ENCODE measurements at regions not wholly inside any gene's neighbourhood (a gene's known extent, or its start where the extent isn't known, plus 50 kb on each side); places are given as distances from the start of the nearest gene placed in this dataset.

- H3K27ac Mint-ChIP-seq: peak overlapping the region in 5 of 9 donors; percentile 20 to 87 (median 36)
- intact Hi-C loops (cut with micrococcal nuclease): no loop called here
- H3K4me3 Mint-ChIP-seq: peak overlapping the region; percentile 20 to 86 (median 68)
Observed at GRCh38 chr6:169960886-169961611, 209.6 kb downstream of the ERMARD start.

GRCh38 chr6:169960521-169960885 lies 209.1 kb downstream of the ERMARD start:
- no peak for ATAC-seq
- Histone ChIP-seq H3K36me3 (ENCODE audit: control insufficient read depth in 2 of 3, insufficient read depth in 3 of 3, low read length in 3 of 3) (no peaks in the 10 kb centered on the region), H3K27me3 (ENCODE audit: control insufficient read depth in 2 of 2, insufficient read depth in 2 of 2, low read length in 2 of 2) (no peaks in the 10 kb centered on the region), H3K4me1 (ENCODE audit: control insufficient read depth in 2 of 2, insufficient read depth in 2 of 2, low read length in 2 of 2) (peaks cover 0 to 6% of the 10 kb centered on the region in 2 donors), H3K9me3 (ENCODE audit: control insufficient read depth in 2 of 3, low read length in 3 of 3) (no peaks in the 10 kb centered on the region), H3K4me3 (ENCODE audit: low read length) (no peak overlapping the region), H3K27ac (ENCODE audit: low read depth, low read length) (no peak overlapping the region)
- ChIA-PET CTCF (no interaction called here), POLR2A (no interaction called here)
- Mint-ChIP-seq H3K4me3 (no peak overlapping the region), H3K27ac (peak overlapping the region in 1 of 9 donors; percentile 98), H3K36me3 (no peaks in the 10 kb centered on the region), H3K4me1 (peaks cover 0 to 31% (median 20%) of the 10 kb centered on the region in 7 donors), H3K9me3 (peaks cover 0 to 2% (median 0%) of the 10 kb centered on the region in 11 donors), H3K27me3 (peaks cover 0 to 22% (median 14%) of the 10 kb centered on the region in 5 donors)
- no peak for DNase-seq
- intact Hi-C loops (cut with micrococcal nuclease): no loop called here

More at GRCh38 chr6:169960886-169961611, 209.6 kb downstream of the ERMARD start:
- Histone ChIP-seq H3K4me1 (ENCODE audit: control insufficient read depth in 2 of 2, insufficient read depth in 2 of 2, low read length in 2 of 2) (peaks cover 0 to 6% of the 10 kb centered on the region in 2 donors), H3K36me3 (ENCODE audit: control insufficient read depth in 2 of 3, insufficient read depth in 3 of 3, low read length in 3 of 3) (no peaks in the 10 kb centered on the region), H3K27me3 (ENCODE audit: control insufficient read depth in 2 of 2, insufficient read depth in 2 of 2, low read length in 2 of 2) (no peaks in the 10 kb centered on the region), H3K9me3 (ENCODE audit: control insufficient read depth in 2 of 3, low read length in 3 of 3) (no peaks in the 10 kb centered on the region), H3K27ac (ENCODE audit: low read depth, low read length) (no peak overlapping the region), H3K4me3 (ENCODE audit: low read length) (no peak overlapping the region)
- Mint-ChIP-seq H3K9me3 (peaks cover 0 to 2% (median 0%) of the 10 kb centered on the region in 11 donors), H3K36me3 (no peaks in the 10 kb centered on the region), H3K4me1 (peaks cover 0 to 31% (median 20%) of the 10 kb centered on the region in 7 donors), H3K27me3 (peaks cover 0 to 22% (median 12%) of the 10 kb centered on the region in 5 donors)
- peak in 1 of 9 donors; percentile 4 for DNase-seq
- CTCF ChIA-PET: interaction anchor here (1.3 kb wide), 1 partner anchor 332 kb away, joined by 3 read pairs; no protein-coding TSS in a partner anchor
- no peak for ATAC-seq
- POLR2A ChIA-PET: interaction anchor here (1.2 kb wide), 1 partner anchor 331 kb away, joined by 3 read pairs; no protein-coding TSS in a partner anchor

- Histone ChIP-seq H3K27me3 (ENCODE audit: control insufficient read depth in 2 of 2, insufficient read depth in 2 of 2, low read length in 2 of 2) (no peaks in the 10 kb centered on the region), H3K4me1 (ENCODE audit: control insufficient read depth in 2 of 2, insufficient read depth in 2 of 2, low read length in 2 of 2) (peaks cover 0 to 6% of the 10 kb centered on the region in 2 donors), H3K27ac (ENCODE audit: low read depth, low read length) (peak overlapping the region; percentile 53), H3K4me3 (ENCODE audit: low read length) (no peak overlapping the region), H3K36me3 (ENCODE audit: control insufficient read depth in 2 of 3, insufficient read depth in 3 of 3, low read length in 3 of 3) (no peaks in the 10 kb centered on the region), H3K9me3 (ENCODE audit: control insufficient read depth in 2 of 3, low read length in 3 of 3) (no peaks in the 10 kb centered on the region)
- POLR2A ChIA-PET: interaction anchor here (0.8 kb wide), 1 partner anchor 346 kb away, joined by 3 read pairs; the partner anchor contains the start of gene FAM120B
- peaks cover 0 to 31% (median 20%) of the 10 kb centered on the region in 7 donors for H3K4me1 Mint-ChIP-seq
- intact Hi-C loops (cut with micrococcal nuclease): no loop called here
- no peaks in the 10 kb centered on the region for H3K36me3 Mint-ChIP-seq
- H3K27ac Mint-ChIP-seq: peak overlapping the region in 3 of 9 donors; percentile 88 to 98 (median 92)
- no peak for ATAC-seq
- H3K27me3 Mint-ChIP-seq: peaks cover 0 to 20% (median 15%) of the 10 kb centered on the region in 5 donors
- CTCF ChIA-PET: interaction anchor here (0.8 kb wide), 1 partner anchor 332 kb away, joined by 4 read pairs; no protein-coding TSS in a partner anchor
- H3K9me3 Mint-ChIP-seq: peaks cover 0 to 4% (median 0%) of the 10 kb centered on the region in 11 donors
- no peak overlapping the region for H3K4me3 Mint-ChIP-seq
- DNase-seq: no peak
Observed at GRCh38 chr6:169960003-169960344, 208.6 kb downstream of the ERMARD start.

GRCh38 chr6:169959136-169960002 lies 207.9 kb downstream of the ERMARD start:
- Histone ChIP-seq H3K36me3 (ENCODE audit: control insufficient read depth in 2 of 3, insufficient read depth in 3 of 3, low read length in 3 of 3) (no peaks in the 10 kb centered on the region), H3K27ac (ENCODE audit: low read depth, low read length) (peak overlapping the region; percentile 53), H3K4me1 (ENCODE audit: control insufficient read depth in 2 of 2, insufficient read depth in 2 of 2, low read length in 2 of 2) (peaks cover 0 to 6% of the 10 kb centered on the region in 2 donors), H3K27me3 (ENCODE audit: control insufficient read depth in 2 of 2, insufficient read depth in 2 of 2, low read length in 2 of 2) (no peaks in the 10 kb centered on the region), H3K9me3 (ENCODE audit: control insufficient read depth in 2 of 3, low read length in 3 of 3) (no peaks in the 10 kb centered on the region), H3K4me3 (ENCODE audit: low read length) (no peak overlapping the region)
- ATAC-seq: peak; percentile 83
- Mint-ChIP-seq H3K27me3 (peaks cover 0 to 22% (median 10%) of the 10 kb centered on the region in 5 donors), H3K4me1 (peaks cover 0 to 31% (median 20%) of the 10 kb centered on the region in 7 donors), H3K36me3 (no peaks in the 10 kb centered on the region), H3K27ac (peak overlapping the region in 8 of 9 donors; percentile 69 to 98 (median 87)), H3K9me3 (peaks cover 0 to 4% (median 0%) of the 10 kb centered on the region in 11 donors), H3K4me3 (peak overlapping the region in 9 of 10 donors; percentile 29 to 79 (median 67))
- peak in 7 of 9 donors; percentile 28 to 83 (median 67) for DNase-seq
- intact Hi-C loops (cut with micrococcal nuclease): loop anchor here (1.0 to 10.0 kb wide), 4 partner anchors 9 to 165 kb away; no protein-coding TSS in a partner anchor
- ChIA-PET POLR2A (interaction anchor here (0.8 kb wide), 1 partner anchor 347 kb away, joined by 3 read pairs; the partner anchor contains the start of gene FAM120B), CTCF (interaction anchor here (0.8 kb wide), 1 partner anchor 333 kb away, joined by 4 read pairs; no protein-coding TSS in a partner anchor)

GRCh38 chr6:169958510-169958909 lies 207.1 kb downstream of the ERMARD start:
- H3K9me3 ChIP-seq (ENCODE audit: control insufficient read depth in 2 of 3, low read length in 3 of 3): no peaks in the 10 kb centered on the region
- peaks cover 0 to 6% of the 10 kb centered on the region in 2 donors for H3K4me1 ChIP-seq (ENCODE audit: control insufficient read depth in 2 of 2, insufficient read depth in 2 of 2, low read length in 2 of 2)
- H3K36me3 ChIP-seq (ENCODE audit: control insufficient read depth in 2 of 3, insufficient read depth in 3 of 3, low read length in 3 of 3): no peaks in the 10 kb centered on the region
- H3K27ac Mint-ChIP-seq: peak overlapping the region in 7 of 9 donors; percentile 69 to 98 (median 88)
- no peaks in the 10 kb centered on the region for H3K27me3 ChIP-seq (ENCODE audit: control insufficient read depth in 2 of 2, insufficient read depth in 2 of 2, low read length in 2 of 2)
- no peak overlapping the region for H3K4me3 ChIP-seq (ENCODE audit: low read length)
- intact Hi-C loops (cut with micrococcal nuclease): loop anchor here (2.0 to 10.0 kb wide), 3 partner anchors 32 to 164 kb away; no protein-coding TSS in a partner anchor
- H3K27me3 Mint-ChIP-seq: peaks cover 0 to 22% (median 10%) of the 10 kb centered on the region in 5 donors
- CTCF ChIA-PET: no interaction called here
- peaks cover 0 to 31% (median 20%) of the 10 kb centered on the region in 7 donors for H3K4me1 Mint-ChIP-seq
- no peaks in the 10 kb centered on the region for H3K36me3 Mint-ChIP-seq
- peaks cover 0 to 4% (median 0%) of the 10 kb centered on the region in 11 donors for H3K9me3 Mint-ChIP-seq
- POLR2A ChIA-PET: no interaction called here
- peak overlapping the region in 5 of 10 donors; percentile 55 to 79 (median 71) for H3K4me3 Mint-ChIP-seq
- peak overlapping the region; percentile 38 for H3K27ac ChIP-seq (ENCODE audit: low read depth, low read length)
- no peak for DNase-seq
- ATAC-seq: no peak

DNA sequence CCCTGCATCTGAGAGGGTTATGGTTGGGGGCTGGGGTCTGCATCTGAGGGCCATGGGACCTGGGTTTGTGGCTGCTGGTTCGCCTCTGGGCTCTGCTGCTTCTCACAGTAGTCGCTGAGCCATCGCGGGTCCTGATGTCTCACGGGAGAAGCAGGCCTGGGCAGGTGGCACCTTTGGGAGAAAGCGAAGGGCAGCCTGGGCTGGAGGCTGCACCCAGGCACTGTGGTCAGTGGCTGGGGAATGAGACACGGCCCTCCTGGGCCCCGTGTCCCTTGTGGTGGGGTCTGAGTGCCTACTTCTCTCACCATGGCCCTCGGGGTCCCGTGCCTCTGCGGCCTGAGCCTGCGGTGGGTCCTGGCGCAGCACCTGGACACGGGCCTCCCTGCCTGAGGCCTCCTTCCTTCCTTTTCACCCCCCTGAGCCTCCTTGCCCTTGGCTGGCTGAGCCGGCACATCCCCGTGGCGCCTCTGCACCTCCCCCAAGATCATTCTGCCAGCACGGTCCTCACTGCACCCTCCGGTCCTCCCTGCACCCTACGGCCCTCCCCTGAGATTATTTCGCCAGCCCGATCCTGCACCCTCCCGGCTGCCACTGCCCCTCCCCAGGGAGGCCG lies 206.0 kb downstream of the ERMARD start:
- DNase-seq (no peak), ATAC-seq (no peak)
- Mint-ChIP-seq H3K36me3 (no peaks in the 10 kb centered on the region), H3K4me3 (no peak overlapping the region), H3K9me3 (peaks cover 0 to 4% (median 0%) of the 10 kb centered on the region in 11 donors), H3K27ac (peak overlapping the region in 3 of 9 donors; percentile 79 to 98 (median 88)), H3K27me3 (peaks cover 0 to 22% (median 10%) of the 10 kb centered on the region in 5 donors), H3K4me1 (peaks cover 0 to 30% (median 19%) of the 10 kb centered on the region in 7 donors)
- H3K36me3 ChIP-seq (ENCODE audit: control insufficient read depth in 2 of 3, insufficient read depth in 3 of 3, low read length in 3 of 3): no peaks in the 10 kb centered on the region
- no peak overlapping the region for H3K27ac ChIP-seq (ENCODE audit: low read depth, low read length)
- no peaks in the 10 kb centered on the region for H3K9me3 ChIP-seq (ENCODE audit: control insufficient read depth in 2 of 3, low read length in 3 of 3)
- H3K4me1 ChIP-seq (ENCODE audit: control insufficient read depth in 2 of 2, insufficient read depth in 2 of 2, low read length in 2 of 2): peaks cover 0 to 6% of the 10 kb centered on the region in 2 donors
- H3K27me3 ChIP-seq (ENCODE audit: control insufficient read depth in 2 of 2, insufficient read depth in 2 of 2, low read length in 2 of 2): no peaks in the 10 kb centered on the region
- no peak overlapping the region for H3K4me3 ChIP-seq (ENCODE audit: low read length)
- intact Hi-C loops (cut with micrococcal nuclease): loop anchor here (5.0 to 10.0 kb wide), 2 partner anchors 130 to 163 kb away; no protein-coding TSS in a partner anchor
- POLR2A ChIA-PET: no interaction called here
- CTCF ChIA-PET: no interaction called here

All from naive thymus-derived CD4-positive, alpha-beta T cell (primary cell).